CD14-positive monocyte (primary cell): ENCODE measurements at regions not wholly inside any gene's neighbourhood (a gene's known extent, or its start where the extent isn't known, plus 50 kb on each side); places are given as distances from the start of the nearest gene placed in this dataset.

Source experiments
- DNase-seq, 3 donors: peaks; one replicate each; pipeline ENCODE4 v3.0.0-alpha.2; 2011 to 2022
- H2AFZ ChIP-seq: 2 replicates; pipeline ENCODE4 v1.6.0; 2012; ENCODE audit warnings: mild to moderate bottlenecking, low read depth, low read length, inconsistent platforms; ENCODE audit not compliant: insufficient read depth, poor library complexity, severe bottlenecking
- H3K27ac ChIP-seq, 2 donors: 1 replicate in 1 of 2; 2 replicates in 1 of 2; pipeline ENCODE4 v1.5.1; 2012 to 2013; ENCODE audit warnings: low read length in 2 of 2, control low read depth in 1 of 2, inconsistent platforms in 1 of 2, low read depth in 1 of 2, mild to moderate bottlenecking in 1 of 2
- H3K27me3 ChIP-seq, 2 donors: one replicate each; pipeline versions ENCODE4 v1.6.0 to v1.6.1; 2011 to 2013; ENCODE audit warnings: low read length in 2 of 2; ENCODE audit not compliant: control insufficient read depth in 2 of 2, insufficient read depth in 2 of 2
- H3K36me3 ChIP-seq, 2 donors: replicated peaks in 1 of 2; 1 replicate in 1 of 2; 2 replicates in 1 of 2; pipeline versions ENCODE4 v1.5.1 to v1.6.1; 2012 to 2013; ENCODE audit warnings: low read length in 2 of 2, control low read depth in 1 of 2, inconsistent platforms in 1 of 2, mild to moderate bottlenecking in 1 of 2; ENCODE audit not compliant: insufficient read depth in 2 of 2, control insufficient read depth in 1 of 2
- H3K4me1 ChIP-seq, 2 donors: 1 replicate in 1 of 2; 2 replicates in 1 of 2; pipeline versions ENCODE4 v1.5.1 to v1.6.1; 2012 to 2013; ENCODE audit warnings: low read length in 2 of 2, control low read depth in 1 of 2, inconsistent platforms in 1 of 2, mild to moderate bottlenecking in 1 of 2, moderate library complexity in 1 of 2; ENCODE audit not compliant: insufficient read depth in 2 of 2, control insufficient read depth in 1 of 2
- H3K4me2 ChIP-seq: replicated peaks from 2 replicates; pipeline ENCODE3; 2012; ENCODE audit warnings: low read length, moderate library complexity, mild to moderate bottlenecking; ENCODE audit not compliant: poor library complexity, severe bottlenecking; ENCODE audit errors: extremely low read depth
- H3K4me3 ChIP-seq, 3 experiments: fragments of 200-600 bp in 1 of 3; sonication (generic) in 1 of 3; replicated peaks in 1 of 3; 1 replicate in 2 of 3; 2 replicates in 1 of 3; pipeline ENCODE4 v1.5.1; 2011 to 2013; ENCODE audit warnings: low read length in 3 of 3, mild to moderate bottlenecking in 3 of 3, control low read depth in 2 of 3, low read depth in 2 of 3, inconsistent platforms in 1 of 3, moderate library complexity in 1 of 3
- H3K79me2 ChIP-seq: 2 replicates; pipeline ENCODE4 v1.6.0; 2012; ENCODE audit warnings: mild to moderate bottlenecking, control low read depth, inconsistent platforms, low read length, moderate library complexity; ENCODE audit not compliant: insufficient read depth
- H3K9ac ChIP-seq: 2 replicates; pipeline ENCODE4 v1.6.0; 2017; ENCODE audit warnings: low read length, mild to moderate bottlenecking; ENCODE audit not compliant: insufficient read depth, poor library complexity, severe bottlenecking
- H3K9me3 ChIP-seq, 2 donors: replicated peaks in 1 of 2; 1 replicate in 1 of 2; 2 replicates in 1 of 2; pipeline versions ENCODE4 v1.5.1 to v1.6.1; 2012 to 2013; ENCODE audit warnings: low read length in 2 of 2, control low read depth in 1 of 2; ENCODE audit not compliant: control insufficient read depth in 1 of 2, insufficient read depth in 1 of 2
- H4K20me1 ChIP-seq: 2 replicates; pipeline ENCODE4 v1.6.0; 2012; ENCODE audit warnings: mild to moderate bottlenecking, low read length, control low read depth, moderate library complexity; ENCODE audit not compliant: insufficient read depth
- H3K27ac Mint-ChIP-seq, 7 donors: one replicate each; pipeline ENCODE4 v1.8.0; 2020; ENCODE audit warnings: mild to moderate bottlenecking in 7 of 7, mixed read lengths in 7 of 7, moderate library complexity in 6 of 7, inconsistent platforms in 2 of 7
- H3K27me3 Mint-ChIP-seq, 3 donors: one replicate each; pipeline ENCODE4 v1.8.0; 2021 to 2022; ENCODE audit warnings: low read depth in 3 of 3, mild to moderate bottlenecking in 3 of 3, mixed read lengths in 3 of 3, moderate library complexity in 3 of 3, inconsistent platforms in 1 of 3
- H3K36me3 Mint-ChIP-seq, 2 donors: one replicate each; pipeline ENCODE4 v1.8.0; 2020; ENCODE audit warnings: mixed read lengths in 2 of 2, inconsistent platforms in 1 of 2, mild to moderate bottlenecking in 1 of 2
- H3K4me1 Mint-ChIP-seq: one replicate; pipeline ENCODE4 v1.8.0; 2020; ENCODE audit warnings: mild to moderate bottlenecking, mixed read lengths
- H3K4me3 Mint-ChIP-seq, 2 donors: one replicate each; pipeline ENCODE4 v1.8.0; 2020; ENCODE audit warnings: mild to moderate bottlenecking in 2 of 2, mixed read lengths in 2 of 2, moderate library complexity in 1 of 2
- H3K9me3 Mint-ChIP-seq, 7 donors: one replicate each; pipeline ENCODE4 v1.8.0; 2020 to 2022; ENCODE audit warnings: mixed read lengths in 7 of 7, mild to moderate bottlenecking in 6 of 7, moderate library complexity in 6 of 7, inconsistent platforms in 2 of 7
- WGBS: methylation state at CpG from one replicate; pipeline ENCODE4 v1.1.5; 2013; ENCODE audit warnings: missing lambda C conversion rate; ENCODE audit not compliant: insufficient coverage; 5-methylcytosine and 5-hydroxymethylcytosine counted together
- intact Hi-C, 2 donors: fragments of 100-400 bp; cut with micrococcal nuclease; formaldehyde crosslinking; loops; one replicate each; pipeline versions ENCODE4 v1.15.0 to v1.15.1; 2023
- TF ChIP-seq, protein P1 (sequence below): fragments of 200-600 bp; IDR thresholded peaks from one replicate; pipeline ENCODE4 v1.8.0; 2022; ENCODE audit warnings: antibody characterized with exemption, mild to moderate bottlenecking

GRCh38 chr6:122118945-122119506, 280.4 kb upstream of the HSF2 start:
- no peak overlapping the region for H2AFZ ChIP-seq
- TF ChIP-seq, protein P1, sequence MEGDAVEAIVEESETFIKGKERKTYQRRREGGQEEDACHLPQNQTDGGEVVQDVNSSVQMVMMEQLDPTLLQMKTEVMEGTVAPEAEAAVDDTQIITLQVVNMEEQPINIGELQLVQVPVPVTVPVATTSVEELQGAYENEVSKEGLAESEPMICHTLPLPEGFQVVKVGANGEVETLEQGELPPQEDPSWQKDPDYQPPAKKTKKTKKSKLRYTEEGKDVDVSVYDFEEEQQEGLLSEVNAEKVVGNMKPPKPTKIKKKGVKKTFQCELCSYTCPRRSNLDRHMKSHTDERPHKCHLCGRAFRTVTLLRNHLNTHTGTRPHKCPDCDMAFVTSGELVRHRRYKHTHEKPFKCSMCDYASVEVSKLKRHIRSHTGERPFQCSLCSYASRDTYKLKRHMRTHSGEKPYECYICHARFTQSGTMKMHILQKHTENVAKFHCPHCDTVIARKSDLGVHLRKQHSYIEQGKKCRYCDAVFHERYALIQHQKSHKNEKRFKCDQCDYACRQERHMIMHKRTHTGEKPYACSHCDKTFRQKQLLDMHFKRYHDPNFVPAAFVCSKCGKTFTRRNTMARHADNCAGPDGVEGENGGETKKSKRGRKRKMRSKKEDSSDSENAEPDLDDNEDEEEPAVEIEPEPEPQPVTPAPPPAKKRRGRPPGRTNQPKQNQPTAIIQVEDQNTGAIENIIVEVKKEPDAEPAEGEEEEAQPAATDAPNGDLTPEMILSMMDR: no peak
- H3K9ac ChIP-seq: no peak overlapping the region
- no peak overlapping the region for H3K27ac Mint-ChIP-seq
- no peaks in the 10 kb centered on the region for H3K79me2 ChIP-seq
- DNase-seq: no peak
- H3K27me3 Mint-ChIP-seq: no peaks in the 10 kb centered on the region
- no CpG with 5 or more reads among the region's 1 CpG for WGBS
- no peaks in the 10 kb centered on the region for H3K36me3 Mint-ChIP-seq
- peaks cover 0 to 4% of the 10 kb centered on the region in 2 donors for H3K9me3 ChIP-seq
- intact Hi-C loops: no loop called here
- no peak overlapping the region for H3K27ac ChIP-seq
- no peaks in the 10 kb centered on the region for H4K20me1 ChIP-seq
- no peaks in the 10 kb centered on the region for H3K27me3 ChIP-seq
- H3K4me3 Mint-ChIP-seq: no peak overlapping the region
- no peaks in the 10 kb centered on the region for H3K36me3 ChIP-seq
- no peaks in the 10 kb centered on the region for H3K4me1 ChIP-seq
- H3K4me3 ChIP-seq: no peak overlapping the region
- no peak overlapping the region for H3K4me2 ChIP-seq
- no peaks in the 10 kb centered on the region for H3K4me1 Mint-ChIP-seq
- peaks cover 0 to 2% (median 2%) of the 10 kb centered on the region in 7 donors for H3K9me3 Mint-ChIP-seq

DNA sequence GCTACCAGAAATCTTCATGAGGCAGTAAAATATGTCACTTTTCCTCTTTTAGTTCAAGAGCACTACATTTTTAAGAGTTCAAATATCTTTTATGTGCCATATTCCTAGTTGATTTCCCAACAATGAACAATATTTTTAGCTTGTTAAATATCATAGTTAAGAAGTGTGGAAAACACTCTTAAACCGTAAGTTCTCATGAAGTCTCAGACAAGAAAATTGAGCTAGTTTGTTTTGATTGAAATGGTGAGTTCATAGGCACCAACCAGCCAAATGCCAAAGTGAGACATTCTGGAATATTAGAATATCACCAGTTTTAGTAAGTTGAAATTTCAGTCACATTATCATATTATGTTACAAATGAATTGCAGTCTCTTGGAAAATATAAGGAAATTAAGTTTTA, 277.2 kb upstream of the HSF2 start:
- H3K27me3 Mint-ChIP-seq: no peaks in the 10 kb centered on the region
- H3K9ac ChIP-seq: no peak overlapping the region
- intact Hi-C loops: no loop called here
- H3K9me3 Mint-ChIP-seq: peaks cover 0 to 2% (median 2%) of the 10 kb centered on the region in 7 donors
- H4K20me1 ChIP-seq: no peaks in the 10 kb centered on the region
- 100% methylated on average over 1 of the region's 1 CpG for WGBS
- TF ChIP-seq, protein P1: no peak
- H2AFZ ChIP-seq: no peak overlapping the region
- no peak overlapping the region for H3K27ac Mint-ChIP-seq
- no peak overlapping the region for H3K4me3 ChIP-seq
- H3K36me3 ChIP-seq: no peaks in the 10 kb centered on the region
- no peaks in the 10 kb centered on the region for H3K79me2 ChIP-seq
- no peak overlapping the region for H3K4me2 ChIP-seq
- peaks cover 0 to 4% of the 10 kb centered on the region in 2 donors for H3K9me3 ChIP-seq
- H3K27me3 ChIP-seq: no peaks in the 10 kb centered on the region
- DNase-seq: no peak
- no peaks in the 10 kb centered on the region for H3K36me3 Mint-ChIP-seq
- H3K4me1 ChIP-seq: no peaks in the 10 kb centered on the region
- no peaks in the 10 kb centered on the region for H3K4me1 Mint-ChIP-seq
- no peak overlapping the region for H3K27ac ChIP-seq
- H3K4me3 Mint-ChIP-seq: no peak overlapping the region
